DMS53 treated with DMSO at 0.1 percent for 48 hours (cell line): ENCODE measurements at regions not wholly inside any gene's neighbourhood (a gene's known extent, or its start where the extent isn't known, plus 50 kb on each side); places are given as distances from the start of the nearest gene placed in this dataset.
"Not testable (repeated sequence)": the region's sequence is repeated elsewhere in the genome, so short reads cannot be mapped to it uniquely, and the experiment has no call there.

Experiments used
- DNase-seq: peaks from one replicate; lab custom pipeline; 2025; ENCODE audit not compliant: unreplicated experiment; lab: John Stamatoyannopoulos, UW

DNA sequence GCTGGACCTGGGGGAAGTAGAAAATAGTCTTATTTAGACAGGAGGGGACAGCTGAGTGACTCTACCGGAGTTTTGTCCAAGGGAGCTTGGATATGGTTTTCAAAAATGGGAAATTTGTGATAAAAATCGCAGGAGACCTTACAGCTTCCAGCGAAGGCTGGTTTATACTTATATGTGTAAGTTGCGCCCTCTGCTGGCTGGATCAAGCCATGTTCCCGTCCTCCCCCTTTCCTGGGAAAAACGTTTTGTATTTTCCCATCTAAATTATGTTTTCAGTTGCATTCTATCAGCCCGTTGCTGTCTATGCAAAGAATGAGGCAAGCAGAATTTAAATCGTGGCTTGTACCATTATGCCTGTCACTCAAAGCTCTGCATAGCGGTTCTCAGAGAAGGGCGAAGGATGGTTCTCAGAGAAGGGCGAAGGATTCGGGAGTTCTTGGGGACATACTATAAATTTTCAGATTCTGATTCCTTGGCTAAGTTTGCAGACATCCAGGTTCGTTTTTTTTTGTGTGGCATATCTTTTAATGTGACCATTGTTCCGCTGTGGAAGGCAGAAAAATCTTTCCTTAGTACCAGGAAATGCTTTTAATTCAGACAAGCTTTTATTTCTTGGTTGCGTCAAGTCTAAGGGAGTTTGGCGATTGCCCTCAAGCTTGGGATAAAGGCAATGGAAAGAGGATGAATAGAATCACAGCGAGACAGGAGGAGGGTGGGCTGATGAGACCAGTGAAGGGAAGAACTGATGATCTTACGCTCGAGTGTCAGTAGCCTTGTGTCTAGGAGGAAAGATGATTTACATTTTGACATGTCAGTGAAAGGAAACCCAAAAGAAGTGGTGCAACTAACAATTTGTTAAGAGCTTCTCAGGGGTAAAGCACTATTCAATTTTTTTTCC is 128.5 kb upstream of the ARX start:
- peak; percentile 24 for DNase-seq

DNA sequence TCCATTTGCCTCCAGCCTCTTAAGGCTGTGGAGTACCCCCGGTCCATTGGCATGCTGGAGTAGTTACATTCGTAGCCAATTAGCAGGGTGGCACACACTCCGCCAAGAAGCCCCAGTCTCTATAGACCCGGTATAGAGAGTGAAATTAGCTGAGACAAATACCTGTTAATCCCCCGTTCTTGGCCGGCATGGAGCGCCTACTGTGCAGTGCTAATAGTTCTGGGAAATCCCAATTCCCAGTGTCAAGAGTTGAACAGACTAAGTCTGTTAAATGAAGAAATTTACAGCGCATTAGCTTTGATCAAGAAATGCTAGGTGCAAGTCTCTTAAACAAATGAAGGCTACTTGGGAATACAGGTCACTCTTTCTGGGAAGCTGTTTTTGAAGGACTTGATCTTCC is 127.8 kb upstream of the ARX start:
- DNase-seq: no peak

DNA sequence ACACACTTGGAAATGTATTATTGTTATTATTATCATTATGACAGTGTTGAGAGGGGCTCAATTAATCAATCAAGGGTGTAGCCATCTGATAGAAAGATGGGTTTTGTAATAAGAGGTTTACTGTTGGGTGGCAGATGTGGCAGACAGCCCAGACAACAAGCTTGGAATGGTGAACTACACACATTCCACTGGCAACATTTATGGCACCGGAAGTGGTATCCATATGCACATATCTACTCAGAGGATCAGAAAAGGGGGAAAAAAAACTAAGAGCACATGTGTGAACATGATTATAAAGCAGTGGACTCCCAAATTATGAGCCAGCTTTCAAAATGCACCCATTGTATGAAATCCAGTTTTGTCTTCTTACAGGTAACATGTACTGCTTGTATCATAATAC is 125.9 kb upstream of the ARX start:
- no peak for DNase-seq

DNA sequence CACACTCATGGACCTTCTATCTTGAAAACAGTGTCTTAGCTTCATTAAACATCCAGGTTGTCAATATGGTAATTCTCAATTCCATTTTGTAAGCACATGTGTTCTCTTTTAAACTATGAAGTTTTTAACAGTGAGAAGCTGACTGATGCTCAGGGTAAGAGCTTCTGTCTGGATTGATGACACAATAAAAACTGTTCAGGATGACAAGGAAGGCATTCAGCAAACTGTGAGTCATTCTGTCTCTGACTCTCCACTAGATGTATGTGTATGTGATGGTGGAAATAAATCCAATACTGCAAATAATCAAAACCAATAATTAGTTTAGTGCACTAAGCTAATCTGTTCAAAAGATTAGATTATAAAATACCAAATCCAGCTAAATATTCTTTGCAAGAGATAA is 115.3 kb upstream of the ARX start:
- peak; percentile 20 for DNase-seq

DNA sequence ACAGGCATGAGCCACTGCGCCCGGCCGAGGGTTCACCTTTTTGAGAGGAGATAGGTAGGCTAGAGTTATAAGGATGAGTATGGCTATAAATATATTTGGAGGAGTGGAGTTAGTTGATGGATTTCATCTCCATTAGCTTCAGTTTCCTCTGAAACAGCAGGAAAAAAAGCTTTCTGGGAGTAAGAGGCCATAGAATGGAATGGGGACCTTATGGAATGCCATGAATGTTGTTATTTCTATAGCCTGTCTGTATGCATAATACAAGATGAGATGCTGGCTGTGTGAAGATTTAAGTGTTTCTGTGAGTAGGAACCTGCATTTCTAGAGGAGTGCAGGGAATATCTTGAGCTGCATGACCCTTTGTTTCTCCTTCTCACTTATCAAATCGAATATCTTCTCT is 114.9 kb upstream of the ARX start:
- DNase-seq: no peak

DNA sequence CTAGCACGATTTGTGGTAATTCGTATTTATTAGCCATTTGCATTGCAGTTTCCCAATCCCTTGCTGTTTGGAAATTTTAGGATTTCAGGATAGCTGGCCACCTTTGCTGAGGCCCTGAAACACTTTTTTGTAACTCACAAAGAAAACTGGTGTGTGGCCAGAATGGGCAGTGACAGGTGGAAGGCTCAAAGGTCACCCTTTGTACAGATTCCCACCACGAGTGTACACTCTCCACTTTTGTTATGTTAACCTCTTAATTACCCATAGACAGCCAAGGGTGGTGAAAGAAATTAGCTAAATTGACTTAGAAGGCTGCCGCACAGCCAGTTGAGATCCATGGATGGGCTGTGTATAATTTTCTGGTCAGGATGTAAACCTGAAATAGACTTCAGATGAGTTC is 109.7 kb upstream of the ARX start:
- no peak for DNase-seq

DNA sequence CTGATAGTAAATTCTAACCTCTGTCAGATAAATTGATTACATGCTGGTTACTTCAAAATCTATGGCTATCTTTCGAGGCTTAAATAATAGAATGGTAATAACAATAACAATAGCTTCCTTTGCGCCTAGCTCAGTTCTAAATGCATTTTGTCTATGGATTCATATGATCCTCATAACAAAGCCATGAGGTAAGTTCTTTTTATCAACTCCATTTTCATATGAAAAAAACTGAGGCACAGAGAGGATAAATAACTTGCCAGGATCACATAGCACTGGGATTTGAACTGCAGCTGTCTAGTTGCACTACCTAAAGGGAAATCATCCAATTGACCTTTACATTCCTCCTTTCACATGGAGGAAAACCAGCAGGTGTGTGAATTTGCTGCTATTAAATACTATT is 108.6 kb upstream of the ARX start:
- DNase-seq: no peak

DNA sequence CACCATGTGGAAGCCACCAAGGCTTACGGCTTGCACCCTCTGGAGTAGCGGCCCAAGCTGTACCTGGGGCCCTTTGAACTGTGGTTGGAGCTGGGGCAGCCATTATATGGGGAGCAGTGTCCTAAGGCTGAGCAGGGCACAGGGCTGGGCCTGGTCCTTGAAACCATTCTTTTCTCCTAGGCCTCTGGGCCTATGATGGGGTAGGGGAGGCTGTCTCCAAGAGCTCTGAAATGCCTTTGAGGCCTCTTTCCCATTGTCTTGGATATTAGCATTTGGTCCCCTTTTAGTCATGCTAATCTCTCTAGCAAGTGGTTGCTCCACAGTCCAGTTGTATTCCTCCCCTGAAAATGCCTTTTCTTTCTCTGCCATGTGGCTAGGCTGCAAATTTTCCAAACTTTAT is 96.4 kb upstream of the ARX start:
- DNase-seq: no peak

DNA sequence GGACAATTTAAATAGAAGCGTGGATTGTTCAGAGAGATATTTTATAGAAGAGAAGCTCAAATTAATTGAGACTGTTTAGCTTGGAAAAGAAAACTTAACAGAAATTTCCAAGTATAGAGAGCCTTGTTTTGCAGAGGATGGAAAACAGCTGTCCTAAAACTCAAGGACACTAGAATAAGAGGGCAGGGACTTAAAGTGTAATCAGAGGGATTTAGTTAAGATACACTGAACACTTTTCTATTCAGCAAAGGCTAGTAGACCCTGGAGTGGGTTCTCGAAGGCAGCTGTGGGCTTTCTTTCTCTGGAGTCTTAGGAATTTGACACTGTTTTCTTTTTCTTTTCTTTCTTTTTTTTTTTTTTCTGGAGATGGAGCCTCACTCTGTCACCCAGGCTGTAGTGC is 92.7 kb upstream of the ARX start:
- no peak for DNase-seq

DNA sequence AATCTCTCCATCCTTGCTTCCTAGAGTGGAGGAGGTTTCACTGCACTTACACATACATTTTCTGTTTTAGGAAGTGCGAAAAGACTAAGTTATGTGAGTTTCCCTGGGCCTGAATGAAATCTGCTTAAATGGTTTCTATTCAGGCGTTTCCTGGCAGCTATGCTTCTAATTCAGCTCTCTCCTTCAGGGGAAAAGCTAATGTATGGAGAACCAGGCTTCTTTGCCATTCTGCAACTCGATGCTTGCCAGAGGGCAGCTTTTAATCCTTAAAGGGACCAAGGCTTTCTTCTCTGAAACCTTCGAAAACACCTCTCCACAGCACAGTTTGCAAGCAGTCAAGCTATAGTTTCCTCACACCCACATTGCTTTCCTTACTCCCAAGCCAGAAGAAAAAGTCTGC is 89.5 kb upstream of the ARX start:
- no peak for DNase-seq

DNA sequence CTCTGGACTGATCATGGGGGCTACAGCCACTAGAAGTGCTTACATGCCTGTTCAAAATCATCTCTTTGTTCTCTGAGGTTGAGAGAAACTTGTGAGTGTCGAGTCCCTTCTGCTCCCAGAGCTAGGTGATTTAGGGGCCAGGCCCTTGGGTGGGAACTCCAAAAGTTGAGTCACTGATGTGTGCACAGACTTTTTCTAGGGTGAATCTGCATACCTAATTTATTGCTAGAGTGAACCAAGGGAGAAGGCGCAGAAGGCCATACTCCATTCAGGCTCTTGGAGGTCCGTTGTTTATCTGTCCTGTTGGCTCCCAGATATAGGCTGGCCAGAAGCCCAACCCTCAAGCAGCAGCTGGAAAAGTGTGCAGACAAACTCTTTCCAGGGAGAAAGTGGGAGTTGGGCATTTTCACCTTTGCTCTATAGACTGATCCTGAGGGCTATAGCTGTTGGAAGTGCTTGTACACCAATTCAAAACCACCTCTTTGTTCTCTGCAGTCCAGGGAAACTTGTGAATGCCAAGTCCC is 80.8 kb upstream of the ARX start:
- no peak for DNase-seq

DNA sequence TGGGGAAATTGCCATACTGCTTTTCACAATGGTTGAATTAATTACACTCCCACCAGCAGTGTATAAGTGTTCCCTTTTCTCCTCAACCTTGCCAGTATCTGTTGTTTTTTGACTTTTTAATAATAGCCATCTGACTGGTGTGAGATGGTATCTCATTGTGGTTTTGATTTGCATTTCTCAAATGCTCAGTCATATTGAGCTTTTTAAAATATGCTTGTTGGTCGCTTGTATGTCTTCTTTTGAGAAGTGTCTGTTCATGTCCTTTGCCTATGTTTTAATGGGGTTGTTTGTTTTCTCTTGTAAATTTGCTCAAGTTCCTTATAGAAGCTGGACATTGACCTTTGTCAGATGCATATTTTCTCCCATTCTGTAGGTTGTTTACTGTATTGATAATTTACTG is 75.4 kb upstream of the ARX start:
- not testable (repeated sequence) for DNase-seq

DNA sequence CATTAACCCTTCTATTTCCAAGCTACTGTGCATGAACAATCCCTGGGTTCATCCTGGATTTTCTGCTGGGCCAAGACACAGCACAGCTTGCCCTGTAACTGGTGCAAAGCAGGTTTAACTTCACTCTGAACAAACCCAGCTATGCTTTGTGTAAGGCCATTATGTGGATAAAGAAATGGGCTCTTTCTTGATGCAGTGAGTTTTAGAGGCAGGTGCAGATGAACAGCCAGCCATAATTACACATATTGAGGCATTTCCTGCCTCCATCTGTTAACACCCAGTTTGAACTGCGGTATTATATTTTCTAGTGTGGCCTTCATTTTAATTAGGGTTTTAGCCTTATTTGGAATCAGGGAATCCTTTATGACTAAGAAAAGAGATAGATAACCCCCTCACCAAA is 68.7 kb upstream of the ARX start:
- no peak for DNase-seq

DNA sequence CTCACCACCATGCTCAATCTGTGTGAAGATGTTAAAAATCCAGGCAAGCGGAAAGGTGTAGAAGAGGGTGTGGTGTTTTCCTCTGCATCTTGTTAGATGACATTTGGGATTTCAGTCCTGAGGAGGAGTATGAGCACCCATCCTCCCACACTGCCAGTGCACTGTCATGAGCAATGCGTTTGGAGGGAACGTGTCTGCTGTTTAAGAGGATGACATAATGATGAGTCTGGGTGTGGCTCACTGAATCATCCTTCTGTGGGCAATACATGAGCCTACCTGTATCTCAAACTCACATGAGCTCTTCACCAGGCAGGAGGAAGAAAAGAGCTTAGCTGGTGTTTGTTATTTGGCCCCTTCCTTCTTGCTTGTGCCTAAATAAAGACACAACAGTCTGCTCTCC is 67.9 kb upstream of the ARX start:
- DNase-seq: no peak

DNA sequence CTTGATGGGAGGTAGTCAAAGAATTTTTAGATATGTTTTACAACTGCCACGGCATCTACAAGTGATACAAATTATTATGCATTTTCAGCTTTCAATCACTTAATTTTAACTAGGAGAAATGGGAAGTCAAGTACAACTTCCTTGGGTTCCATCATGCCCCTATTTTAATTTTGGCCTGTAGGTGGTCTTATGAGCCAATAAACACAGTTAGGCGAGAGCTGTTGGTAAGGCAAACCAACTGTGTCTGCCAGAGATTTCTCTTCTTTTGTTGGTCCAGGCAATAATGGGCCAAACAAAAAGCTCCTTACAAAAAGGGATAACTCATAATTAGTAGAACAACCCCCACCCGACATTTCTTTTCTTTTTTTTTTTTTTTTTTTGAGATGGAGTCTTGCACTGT is 63.3 kb upstream of the ARX start:
- no peak for DNase-seq

DNA sequence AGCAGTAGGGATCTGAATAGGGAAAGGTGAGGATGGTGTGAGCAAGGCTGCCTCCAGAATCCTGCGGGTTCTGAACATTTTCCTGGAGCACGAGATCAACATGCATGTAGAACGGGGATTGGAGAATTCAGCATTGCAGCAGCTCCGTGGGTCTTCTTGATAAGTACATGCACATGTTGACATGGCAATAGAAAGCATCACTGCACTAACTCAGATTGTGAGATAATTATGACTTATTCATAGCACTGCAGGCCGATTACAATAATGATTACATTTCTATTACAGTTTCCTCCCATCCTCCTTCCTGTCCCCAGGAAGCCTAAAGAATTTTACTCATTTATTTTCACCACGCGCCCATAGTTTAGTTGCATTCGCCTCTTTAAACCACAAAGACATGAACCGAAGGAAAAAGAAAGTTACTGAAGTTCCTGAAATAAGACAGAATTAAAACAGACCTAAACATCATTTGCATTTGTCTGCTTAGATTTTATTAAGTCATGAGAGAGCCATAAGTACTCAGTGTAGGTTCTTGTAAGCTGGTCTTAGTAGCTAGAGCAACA is 61.3 kb upstream of the ARX start:
- DNase-seq: no peak

DNA sequence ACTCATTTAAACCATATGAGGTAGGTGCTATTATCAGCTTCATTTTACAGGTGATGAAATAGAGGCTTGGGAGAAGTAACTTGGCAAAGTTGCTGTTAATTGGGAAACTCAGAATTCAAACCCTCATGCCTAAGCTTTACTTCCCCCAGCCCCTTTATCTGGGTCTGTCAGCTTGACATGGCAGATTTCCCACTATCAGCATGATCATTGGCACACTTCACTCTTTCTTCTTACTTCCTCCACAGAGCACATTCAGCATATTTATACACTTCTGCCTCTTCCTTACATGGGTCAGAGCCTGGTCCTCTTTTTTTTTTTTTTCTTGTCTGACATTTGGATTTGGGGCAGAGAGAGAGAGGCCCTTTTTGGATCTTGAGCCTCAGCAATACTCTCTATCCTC is 56.5 kb upstream of the ARX start:
- DNase-seq: no peak

DNA sequence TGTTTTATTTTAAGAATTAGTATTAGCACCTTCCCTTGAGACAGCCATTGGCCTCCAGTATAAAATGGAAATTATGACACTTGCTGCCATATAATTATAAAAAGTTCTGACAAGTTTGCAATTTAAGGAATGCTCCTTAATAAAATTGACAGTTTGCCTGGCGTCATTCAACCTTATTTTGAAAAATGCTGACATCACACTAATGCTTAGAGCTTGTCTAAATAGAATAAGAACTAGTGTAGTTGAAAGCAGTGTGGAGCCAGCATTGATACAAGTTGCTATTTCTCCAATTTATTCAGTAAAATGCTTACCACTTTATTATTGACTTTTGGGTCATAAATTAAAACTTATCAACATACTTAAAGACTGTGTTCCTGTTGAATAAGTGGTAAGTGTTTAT is 54.3 kb upstream of the ARX start:
- DNase-seq: no peak

DNA sequence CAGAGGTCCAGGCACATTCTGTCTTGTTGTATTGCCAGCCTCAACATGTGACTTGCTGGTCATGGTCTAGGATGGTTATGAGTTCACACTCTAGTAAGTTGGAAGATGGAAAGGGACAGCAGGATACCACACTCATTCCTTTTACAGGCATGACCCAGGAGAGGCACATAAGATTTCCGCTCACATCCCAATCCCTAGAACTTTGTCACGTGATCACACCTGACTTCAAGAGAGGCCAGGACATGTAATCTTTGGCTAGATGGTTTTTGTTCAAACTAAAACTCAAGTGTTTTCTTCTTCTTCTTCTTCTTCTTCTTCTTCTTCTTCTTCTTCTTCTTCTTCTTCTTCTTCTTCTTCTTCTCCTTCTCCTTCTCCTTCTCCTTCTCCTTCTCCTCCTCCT is 53.4 kb upstream of the ARX start:
- DNase-seq: no peak

DNA sequence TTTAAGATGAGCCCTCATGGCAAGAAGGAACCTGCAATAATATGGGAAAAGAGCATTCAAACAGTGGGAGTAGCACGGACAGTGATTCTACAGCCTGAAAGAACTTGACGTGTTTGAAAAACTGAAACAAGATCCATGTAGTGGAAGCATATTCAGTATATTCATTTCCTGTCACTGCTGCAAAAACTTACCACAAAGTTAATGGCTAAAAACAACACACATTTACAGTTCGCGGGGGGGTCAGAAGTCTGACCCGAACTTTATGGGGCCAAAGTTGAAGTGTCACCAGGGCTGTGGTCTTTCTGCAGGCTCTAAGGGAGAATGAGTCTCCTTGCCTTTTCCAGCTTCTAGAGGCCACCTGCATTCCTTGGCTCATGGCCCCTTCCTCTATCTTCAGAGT is 52.6 kb upstream of the ARX start:
- DNase-seq: no peak

DNA sequence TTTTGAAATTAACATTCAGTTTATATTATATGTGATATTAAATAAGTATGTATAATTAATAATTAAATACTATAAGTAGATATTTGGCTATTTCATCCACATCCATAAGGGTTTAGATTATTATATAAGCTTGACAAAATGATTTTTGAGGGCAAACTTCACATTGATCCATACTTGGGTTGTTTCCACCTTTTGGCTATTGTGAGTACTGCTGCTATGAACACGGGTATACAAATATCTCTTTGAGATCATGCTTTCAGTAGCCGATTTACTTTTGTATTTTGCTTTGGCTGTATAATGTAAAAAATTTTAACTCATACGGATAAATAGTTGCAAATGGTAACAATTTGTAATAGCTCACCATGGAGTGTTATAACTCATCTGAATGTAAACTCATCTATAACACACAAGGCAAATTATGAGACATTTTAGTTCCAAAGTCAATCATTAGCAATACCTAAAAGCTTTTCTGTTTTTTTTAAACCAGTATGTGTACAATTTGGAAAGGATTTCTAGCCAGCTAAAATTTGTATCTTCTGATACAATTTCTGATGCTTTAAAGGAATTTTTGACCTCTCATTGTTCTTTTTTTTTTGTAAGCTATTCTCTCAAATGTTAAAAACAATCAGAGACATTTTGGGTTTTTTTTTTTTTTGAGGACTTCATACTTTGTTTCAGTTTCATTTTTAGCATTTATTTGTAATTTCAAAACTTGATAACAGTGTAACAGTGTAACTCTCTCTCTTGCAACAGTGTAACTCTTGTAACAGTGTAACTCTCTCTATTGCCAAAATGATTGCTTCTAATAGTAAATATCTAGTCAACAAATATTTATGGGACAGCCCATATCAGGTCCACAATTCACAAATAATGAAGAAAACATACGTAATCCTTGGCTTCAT is 51.8 kb upstream of the ARX start:
- no peak for DNase-seq

DNA sequence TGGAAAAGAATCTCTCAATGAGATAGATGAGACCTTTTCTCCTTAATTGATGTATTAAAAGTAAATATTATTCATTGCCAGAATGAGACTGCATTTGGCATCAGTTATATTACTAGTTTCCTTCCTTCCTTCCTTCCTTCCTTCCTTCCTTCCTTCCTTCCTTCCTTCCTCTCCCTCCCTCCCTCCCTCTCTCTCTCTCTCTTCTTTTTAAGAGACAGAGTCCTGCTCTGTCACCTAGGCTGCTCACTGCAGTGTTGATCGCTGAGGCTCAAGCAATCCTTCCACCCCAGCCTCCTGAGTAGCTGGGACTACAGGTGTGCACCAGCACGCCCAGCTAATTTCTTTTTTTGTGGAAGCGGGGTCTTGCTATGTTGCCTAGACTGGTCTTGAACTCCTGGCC is 50.4 kb upstream of the ARX start:
- no peak for DNase-seq
